ENCODE measurements at regions not wholly inside any gene's neighbourhood (a gene's known extent, or its start where the extent isn't known, plus 50 kb on each side); places are given as distances from the start of the nearest gene placed in this dataset.

- ChIA-PET CTCF (no interaction called here), POLR2A (no interaction called here)
- H3K4me3 ChIP-seq (ENCODE audit: low read depth, low read length), result no peak overlapping the region
- no peaks in the 10 kb centered on the region for H3K4me1 ChIP-seq (ENCODE audit: control insufficient read depth, insufficient read depth, low read length)
- H3K27ac ChIP-seq (ENCODE audit: extremely low read depth, low read depth, low read length), result no peak overlapping the region
- TF ChIP-seq ZNF701 (tag by site-specific recombination; IDR thresholded peaks at IDR 0.05), result no peak
- no peak for TF ChIP-seq ZNF391 (tag by site-specific recombination; IDR thresholded peaks at IDR 0.05; ENCODE audit: borderline replicate concordance, low read depth)
- no peak for TF ChIP-seq ZNF155 (tag by site-specific recombination; IDR thresholded peaks at IDR 0.05)
- no peak for TF ChIP-seq AEBP2 (tag by site-specific recombination; IDR thresholded peaks at IDR 0.05; ENCODE audit: borderline replicate concordance)
- no peak for TF ChIP-seq ZXDB (tag by site-specific recombination; IDR thresholded peaks at IDR 0.05)
- no peak for TF ChIP-seq ZNF639 (tag by site-specific recombination; IDR thresholded peaks at IDR 0.05)
- TF ChIP-seq ZNF366 (tag by site-specific recombination; conservative IDR thresholded peaks at IDR 0.05), result no peak
- TF ChIP-seq MEIS1 (CRISPR knock-in tag; IDR thresholded peaks at IDR 0.05; ENCODE audit: borderline replicate concordance), result no peak
- TF ChIP-seq ZNF660 (tag by site-specific recombination; IDR thresholded peaks at IDR 0.05), result no peak
- TF ChIP-seq ZNF302 (tag by site-specific recombination; IDR thresholded peaks at IDR 0.05; ENCODE audit: low read depth), result no peak
- no peaks in the 10 kb centered on the region for H3K9me3 ChIP-seq (ENCODE audit: control insufficient read depth, insufficient read depth, low read depth, low read length)
- H3K36me3 ChIP-seq (ENCODE audit: control insufficient read depth in 2 of 2, insufficient read depth in 1 of 2, low read length in 2 of 2), result no peaks in the 10 kb centered on the region
Observed at GRCh38 chr2:150811259-150811855, 323.9 kb upstream of the RND3 start.

- ChIA-PET CTCF (no interaction called here), POLR2A (no interaction called here)
- TF ChIP-seq ZNF184 (tag by site-specific recombination; IDR thresholded peaks at IDR 0.05) (no peak), ZNF280C (tag by site-specific recombination; IDR thresholded peaks at IDR 0.05) (no peak), ZSCAN16 (tag by site-specific recombination; IDR thresholded peaks at IDR 0.05) (no peak), ZNF157 (tag by site-specific recombination; IDR thresholded peaks at IDR 0.05) (no peak), ZNF148 (tag by site-specific recombination; IDR thresholded peaks at IDR 0.05; ENCODE audit: borderline replicate concordance) (no peak), ZFP41 (tag by site-specific recombination; IDR thresholded peaks at IDR 0.05; ENCODE audit: borderline replicate concordance) (no peak), ZBTB21 (tag by site-specific recombination; IDR thresholded peaks at IDR 0.05) (no peak), ZNF174 (tag by site-specific recombination; IDR thresholded peaks at IDR 0.05) (no peak), ZNF629 (tag by site-specific recombination; IDR thresholded peaks at IDR 0.05) (no peak), KLF7 (tag by site-specific recombination; IDR thresholded peaks at IDR 0.05; ENCODE audit: borderline replicate concordance) (no peak), HOXC10 (CRISPR knock-in tag; IDR thresholded peaks at IDR 0.05) (no peak), SP7 (tag by site-specific recombination; IDR thresholded peaks at IDR 0.05) (no peak)
Observed at GRCh38 chr2:150809103-150809502, 321.6 kb upstream of the RND3 start.

More at GRCh38 chr2:150809103-150809502, 321.6 kb upstream of the RND3 start:
- Histone ChIP-seq H3K36me3 (ENCODE audit: control insufficient read depth in 2 of 2, insufficient read depth in 1 of 2, low read length in 2 of 2) (no peaks in the 10 kb centered on the region), H3K4me1 (ENCODE audit: control insufficient read depth, insufficient read depth, low read length) (no peaks in the 10 kb centered on the region), H3K9me3 (ENCODE audit: control insufficient read depth, insufficient read depth, low read depth, low read length) (no peaks in the 10 kb centered on the region), H3K4me3 (ENCODE audit: low read depth, low read length) (no peak overlapping the region), H3K27ac (ENCODE audit: extremely low read depth, low read depth, low read length) (no peak overlapping the region)

Data from HEK293 (cell line).